ENCODE measurements at regions not wholly inside any gene's neighbourhood (a gene's known extent, or its start where the extent isn't known, plus 50 kb on each side); places are given as distances from the start of the nearest gene placed in this dataset.

GRCh38 chr6:23323897-23324296, 754.5 kb downstream of the HDGFL1 start:
- no peaks in the 10 kb centered on the region for H3K27me3 Mint-ChIP-seq
- no peak overlapping the region for H3K27ac Mint-ChIP-seq
- no peaks in the 10 kb centered on the region for H3K36me3 Mint-ChIP-seq
- H3K4me1 Mint-ChIP-seq = no peaks in the 10 kb centered on the region
- no peak overlapping the region for H3K4me3 Mint-ChIP-seq
- no peaks in the 10 kb centered on the region for H3K9me3 Mint-ChIP-seq

DNA sequence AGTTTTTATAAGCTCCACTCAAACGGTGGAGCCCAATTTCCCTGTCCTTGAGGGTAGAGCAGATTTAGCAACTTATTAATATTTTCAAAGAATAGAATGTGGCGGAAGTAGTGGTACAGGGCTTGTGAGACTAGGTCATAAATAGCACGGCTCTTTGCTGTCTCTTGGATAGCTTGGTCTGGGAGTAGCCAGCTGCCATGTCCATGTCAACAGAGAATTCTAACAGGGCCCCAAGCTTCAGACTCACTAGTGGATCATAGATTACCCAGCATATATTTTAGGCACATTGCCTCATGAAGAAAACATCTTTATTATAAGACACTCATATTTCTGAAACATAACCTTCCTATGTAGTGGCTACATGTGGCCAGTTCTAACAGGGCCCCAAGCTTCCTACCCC, 755.7 kb downstream of the HDGFL1 start:
- H3K27ac Mint-ChIP-seq = no peak overlapping the region
- no peak overlapping the region for H3K4me3 Mint-ChIP-seq
- no peaks in the 10 kb centered on the region for H3K9me3 Mint-ChIP-seq
- H3K27me3 Mint-ChIP-seq = peaks cover 1% of the 10 kb centered on the region
- no peaks in the 10 kb centered on the region for H3K4me1 Mint-ChIP-seq
- H3K36me3 Mint-ChIP-seq = no peaks in the 10 kb centered on the region

DNA sequence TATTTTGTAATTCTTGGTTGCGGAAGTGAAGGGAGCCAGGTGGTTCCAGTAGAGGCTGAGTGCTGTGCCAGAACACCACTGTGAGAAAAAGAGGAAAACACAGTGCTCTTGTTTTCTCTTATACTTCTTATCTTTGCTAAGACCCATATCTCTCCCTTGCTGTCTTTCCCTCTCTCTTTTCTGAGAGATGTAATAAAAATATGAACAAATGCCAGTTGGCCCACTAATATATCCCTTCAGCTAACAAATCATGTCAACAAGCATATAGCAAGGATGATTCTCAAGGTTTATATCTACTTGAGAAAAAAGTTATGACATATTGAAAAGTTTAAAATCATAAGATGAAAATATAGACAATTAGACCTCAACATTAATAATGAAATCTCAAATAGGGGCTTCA, 758.3 kb downstream of the HDGFL1 start:
- H3K4me1 Mint-ChIP-seq = no peaks in the 10 kb centered on the region
- no peaks in the 10 kb centered on the region for H3K36me3 Mint-ChIP-seq
- peaks cover 1% of the 10 kb centered on the region for H3K27me3 Mint-ChIP-seq
- H3K27ac Mint-ChIP-seq = no peak overlapping the region
- no peak overlapping the region for H3K4me3 Mint-ChIP-seq
- H3K9me3 Mint-ChIP-seq = no peaks in the 10 kb centered on the region

- H3K9me3 Mint-ChIP-seq = no peaks in the 10 kb centered on the region
- H3K36me3 Mint-ChIP-seq = no peaks in the 10 kb centered on the region
- H3K27ac Mint-ChIP-seq = no peak overlapping the region
- H3K27me3 Mint-ChIP-seq = peaks cover 1% of the 10 kb centered on the region
- H3K4me3 Mint-ChIP-seq = no peak overlapping the region
- no peaks in the 10 kb centered on the region for H3K4me1 Mint-ChIP-seq
Observed at GRCh38 chr6:23329086-23329485, 759.7 kb downstream of the HDGFL1 start.

DNA sequence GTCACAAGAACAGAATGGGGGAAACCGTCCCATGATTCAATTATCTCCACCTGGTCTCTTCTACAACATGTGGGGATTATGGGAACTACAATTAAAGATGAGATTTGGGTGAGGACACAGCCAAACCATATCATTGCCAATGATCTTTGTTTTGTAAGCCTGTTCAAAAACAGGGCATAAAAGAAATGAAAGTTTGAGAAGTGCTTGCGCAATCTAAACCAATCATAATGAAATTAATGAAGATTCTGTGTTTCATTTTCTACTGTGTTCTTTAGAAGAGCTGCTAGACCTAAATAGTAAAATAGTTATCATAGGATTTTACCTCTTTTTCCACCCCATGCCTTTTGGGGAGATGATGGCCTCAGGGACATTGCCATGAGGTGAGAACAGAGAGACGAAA, 761.3 kb downstream of the HDGFL1 start:
- H3K4me3 Mint-ChIP-seq = no peak overlapping the region
- H3K36me3 Mint-ChIP-seq = no peaks in the 10 kb centered on the region
- peaks cover 1% of the 10 kb centered on the region for H3K27me3 Mint-ChIP-seq
- H3K9me3 Mint-ChIP-seq = no peaks in the 10 kb centered on the region
- H3K4me1 Mint-ChIP-seq = no peaks in the 10 kb centered on the region
- no peak overlapping the region for H3K27ac Mint-ChIP-seq

DNA sequence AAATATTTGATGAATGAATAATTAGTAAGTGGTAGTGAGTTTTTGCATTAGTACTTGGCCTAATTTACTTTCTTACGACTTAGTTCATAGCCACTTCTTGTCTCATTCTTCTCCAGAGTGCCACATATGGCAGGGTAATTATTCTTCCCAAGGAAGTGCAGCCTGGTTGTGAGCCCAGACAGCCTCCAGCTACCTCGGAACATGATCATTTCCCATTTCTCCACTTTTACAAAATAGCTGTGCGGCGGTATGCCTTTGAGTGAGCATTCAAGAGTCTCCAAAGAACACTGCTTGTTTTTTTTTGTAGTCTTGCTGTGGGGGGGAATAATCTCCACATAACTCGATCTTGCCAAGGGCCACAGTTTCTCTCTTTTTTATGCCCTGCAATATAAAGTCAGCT, 765.0 kb downstream of the HDGFL1 start:
- Mint-ChIP-seq H3K4me1 (no peaks in the 10 kb centered on the region), H3K9me3 (no peaks in the 10 kb centered on the region), H3K27me3 (peaks cover 1% of the 10 kb centered on the region), H3K4me3 (no peak overlapping the region), H3K27ac (no peak overlapping the region), H3K36me3 (no peaks in the 10 kb centered on the region)

- Mint-ChIP-seq H3K27me3 (no peaks in the 10 kb centered on the region), H3K4me1 (no peaks in the 10 kb centered on the region), H3K27ac (no peak overlapping the region), H3K9me3 (no peaks in the 10 kb centered on the region), H3K4me3 (no peak overlapping the region), H3K36me3 (no peaks in the 10 kb centered on the region)
Observed at GRCh38 chr6:23335894-23336293, 766.5 kb downstream of the HDGFL1 start.

DNA sequence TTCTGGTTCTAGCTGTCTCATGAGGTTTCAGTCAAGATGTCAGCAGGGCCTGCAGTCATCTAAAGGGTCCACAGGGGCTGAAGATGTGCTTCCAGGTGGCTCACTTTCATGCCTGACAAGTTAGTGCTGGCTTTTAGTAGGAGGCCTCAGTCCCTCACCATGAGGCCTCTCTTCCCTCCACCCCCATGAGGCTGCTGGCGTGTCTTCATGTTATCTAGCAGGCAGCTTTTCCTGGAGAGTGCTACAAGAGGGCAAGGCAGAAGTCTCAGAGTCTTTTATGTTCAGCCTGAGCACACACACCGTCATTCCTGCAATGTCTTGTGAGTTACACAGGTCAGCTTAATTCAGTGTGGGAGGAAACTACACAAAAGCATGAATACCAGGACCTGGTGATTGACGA, 769.9 kb downstream of the HDGFL1 start:
- Mint-ChIP-seq H3K9me3 (no peaks in the 10 kb centered on the region), H3K4me3 (no peak overlapping the region), H3K27me3 (no peaks in the 10 kb centered on the region), H3K4me1 (no peaks in the 10 kb centered on the region), H3K36me3 (no peaks in the 10 kb centered on the region), H3K27ac (no peak overlapping the region)

GRCh38 chr6:23340271-23340670, 770.9 kb downstream of the HDGFL1 start:
- Mint-ChIP-seq H3K27me3 (no peaks in the 10 kb centered on the region), H3K36me3 (no peaks in the 10 kb centered on the region), H3K4me1 (no peaks in the 10 kb centered on the region), H3K27ac (no peak overlapping the region), H3K9me3 (no peaks in the 10 kb centered on the region), H3K4me3 (no peak overlapping the region)

- Mint-ChIP-seq H3K9me3 (no peaks in the 10 kb centered on the region), H3K4me1 (no peaks in the 10 kb centered on the region), H3K27me3 (no peaks in the 10 kb centered on the region), H3K27ac (no peak overlapping the region), H3K4me3 (no peak overlapping the region), H3K36me3 (no peaks in the 10 kb centered on the region)
Observed at GRCh38 chr6:23343610-23344306, 774.4 kb downstream of the HDGFL1 start.

- Mint-ChIP-seq H3K27me3 (no peaks in the 10 kb centered on the region), H3K4me3 (no peak overlapping the region), H3K27ac (no peak overlapping the region), H3K4me1 (no peaks in the 10 kb centered on the region), H3K36me3 (no peaks in the 10 kb centered on the region), H3K9me3 (no peaks in the 10 kb centered on the region)
Observed at GRCh38 chr6:23348185-23348584, 777.8 kb upstream of the NRSN1 start.

- Mint-ChIP-seq H3K4me1 (no peaks in the 10 kb centered on the region), H3K9me3 (no peaks in the 10 kb centered on the region), H3K36me3 (no peaks in the 10 kb centered on the region), H3K27ac (no peak overlapping the region), H3K27me3 (no peaks in the 10 kb centered on the region), H3K4me3 (no peak overlapping the region)
Observed at GRCh38 chr6:23349521-23350147, 776.4 kb upstream of the NRSN1 start.

GRCh38 chr6:23350752-23351453, 775.1 kb upstream of the NRSN1 start:
- H3K4me3 Mint-ChIP-seq = no peak overlapping the region
- H3K9me3 Mint-ChIP-seq = no peaks in the 10 kb centered on the region
- H3K36me3 Mint-ChIP-seq = no peaks in the 10 kb centered on the region
- no peak overlapping the region for H3K27ac Mint-ChIP-seq
- H3K27me3 Mint-ChIP-seq = no peaks in the 10 kb centered on the region
- no peaks in the 10 kb centered on the region for H3K4me1 Mint-ChIP-seq

GRCh38 chr6:23354004-23354403, 772.0 kb upstream of the NRSN1 start:
- Mint-ChIP-seq H3K36me3 (no peaks in the 10 kb centered on the region), H3K27me3 (no peaks in the 10 kb centered on the region), H3K27ac (no peak overlapping the region), H3K9me3 (no peaks in the 10 kb centered on the region), H3K4me3 (no peak overlapping the region), H3K4me1 (no peaks in the 10 kb centered on the region)

DNA sequence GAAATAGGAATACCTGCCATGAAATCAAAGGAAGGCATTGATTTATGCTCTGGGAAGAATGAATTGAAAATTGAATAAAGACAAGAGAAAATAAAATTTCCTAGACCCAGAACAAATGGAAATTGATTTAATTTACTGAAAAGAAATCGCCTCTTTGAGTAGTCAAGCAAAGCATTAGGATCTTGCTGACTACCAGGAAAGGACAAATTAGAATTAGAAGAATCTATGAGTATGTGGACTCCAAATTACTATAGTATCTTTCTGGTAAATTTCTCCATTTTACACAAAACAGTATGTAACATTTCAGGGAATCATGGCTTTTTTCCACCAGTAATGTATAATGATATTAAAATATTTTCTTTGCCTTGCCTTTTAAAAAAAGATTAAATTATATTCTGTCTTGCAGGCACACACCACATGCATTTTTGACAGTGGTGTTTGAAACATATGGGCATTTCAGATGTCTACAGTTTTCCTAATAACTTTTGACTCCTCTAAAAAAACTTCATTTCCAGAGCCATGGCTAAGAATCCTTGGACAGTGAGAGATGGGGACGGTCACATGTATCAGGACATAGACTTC, 768.7 kb upstream of the NRSN1 start:
- no peak overlapping the region for H3K27ac Mint-ChIP-seq

DNA sequence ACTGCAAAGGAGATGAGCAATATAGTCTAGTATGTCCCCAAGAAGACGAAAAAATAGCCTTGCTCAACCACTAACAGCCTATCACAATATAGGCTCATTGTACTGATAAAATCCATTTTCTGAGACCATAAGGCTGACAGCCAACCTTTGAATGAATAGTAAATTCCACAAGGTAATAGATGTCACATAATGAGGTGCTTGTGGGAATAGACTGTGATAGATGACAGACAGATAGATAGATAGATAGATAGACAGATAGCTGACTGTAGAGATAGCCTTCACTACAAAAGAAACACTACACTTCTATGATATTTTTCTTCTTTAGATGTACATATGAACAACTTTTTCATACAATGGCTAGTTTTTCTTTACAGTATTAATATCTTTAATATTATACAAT, 760.3 kb upstream of the NRSN1 start:
- Mint-ChIP-seq H3K4me3 (no peak overlapping the region), H3K27me3 (no peaks in the 10 kb centered on the region), H3K4me1 (no peaks in the 10 kb centered on the region), H3K36me3 (peaks cover 3% of the 10 kb centered on the region), H3K27ac (no peak overlapping the region), H3K9me3 (peaks cover 6% of the 10 kb centered on the region)

More for the DNA sequence above, 768.7 kb upstream of the NRSN1 start:
- H3K4me3 Mint-ChIP-seq = no peak overlapping the region
- H3K9me3 Mint-ChIP-seq = no peaks in the 10 kb centered on the region
- H3K4me1 Mint-ChIP-seq = no peaks in the 10 kb centered on the region
- no peaks in the 10 kb centered on the region for H3K36me3 Mint-ChIP-seq
- no peaks in the 10 kb centered on the region for H3K27me3 Mint-ChIP-seq

Data from activated naive CD4-positive, alpha-beta T cell treated with anti-CD3 and anti-CD28 coated beads, Interleukin-2, amount 50 U/mL, for 24 hours (primary cell).